Uterus (tissue), 2 donors: ENCODE measurements at regions not wholly inside any gene's neighbourhood (a gene's known extent, or its start where the extent isn't known, plus 50 kb on each side); places are given as distances from the start of the nearest gene placed in this dataset.

Experiments used
- POLR2A ChIP-seq, 2 donors: fragments of 450-650 bp; IDR thresholded peaks; one replicate each; pipeline ENCODE4 v1.6.1; 2016; ENCODE audit warnings: antibody characterized with exemption in 2 of 2, mild to moderate bottlenecking in 1 of 2, moderate library complexity in 1 of 2
- TF ChIP-seq, protein P1 (sequence below), 4 experiments: fragments of 200-600 bp in 2 of 4; fragments of 450-650 bp in 2 of 4; sonication (generic) in 2 of 4; IDR thresholded peaks; one replicate each; pipeline ENCODE4 v1.5.1; 2016 to 2019; ENCODE audit warnings: antibody characterized with exemption in 4 of 4, mild to moderate bottlenecking in 2 of 4, moderate library complexity in 1 of 4

DNA sequence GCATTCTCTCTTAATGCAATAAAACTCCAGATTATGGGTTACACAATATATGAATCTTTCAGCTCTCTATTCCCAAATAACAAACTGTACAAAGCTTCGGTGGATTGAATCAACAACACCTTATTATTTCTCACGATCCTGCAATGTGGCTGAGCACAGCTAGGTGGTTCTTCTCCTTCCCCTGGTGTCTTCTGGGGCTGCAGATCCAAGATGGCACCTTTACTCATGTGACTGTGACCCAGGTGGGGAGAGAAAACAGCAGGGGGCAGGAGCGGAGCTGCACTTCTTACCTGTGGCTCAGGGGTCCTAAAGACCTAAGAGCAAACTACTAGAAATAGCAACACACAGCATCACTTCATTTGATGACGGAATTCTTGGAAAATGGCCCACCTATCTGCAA, 233.1 kb downstream of the IRX1 start:
- TF ChIP-seq POLR2A (IDR thresholded peaks at IDR 0.05): no peak
- TF ChIP-seq, protein P1, sequence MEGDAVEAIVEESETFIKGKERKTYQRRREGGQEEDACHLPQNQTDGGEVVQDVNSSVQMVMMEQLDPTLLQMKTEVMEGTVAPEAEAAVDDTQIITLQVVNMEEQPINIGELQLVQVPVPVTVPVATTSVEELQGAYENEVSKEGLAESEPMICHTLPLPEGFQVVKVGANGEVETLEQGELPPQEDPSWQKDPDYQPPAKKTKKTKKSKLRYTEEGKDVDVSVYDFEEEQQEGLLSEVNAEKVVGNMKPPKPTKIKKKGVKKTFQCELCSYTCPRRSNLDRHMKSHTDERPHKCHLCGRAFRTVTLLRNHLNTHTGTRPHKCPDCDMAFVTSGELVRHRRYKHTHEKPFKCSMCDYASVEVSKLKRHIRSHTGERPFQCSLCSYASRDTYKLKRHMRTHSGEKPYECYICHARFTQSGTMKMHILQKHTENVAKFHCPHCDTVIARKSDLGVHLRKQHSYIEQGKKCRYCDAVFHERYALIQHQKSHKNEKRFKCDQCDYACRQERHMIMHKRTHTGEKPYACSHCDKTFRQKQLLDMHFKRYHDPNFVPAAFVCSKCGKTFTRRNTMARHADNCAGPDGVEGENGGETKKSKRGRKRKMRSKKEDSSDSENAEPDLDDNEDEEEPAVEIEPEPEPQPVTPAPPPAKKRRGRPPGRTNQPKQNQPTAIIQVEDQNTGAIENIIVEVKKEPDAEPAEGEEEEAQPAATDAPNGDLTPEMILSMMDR (IDR thresholded peaks at IDR 0.05): no peak
